Caco-2 (cell line): ENCODE measurements at regions not wholly inside any gene's neighbourhood (a gene's known extent, or its start where the extent isn't known, plus 50 kb on each side); places are given as distances from the start of the nearest gene placed in this dataset.

Source experiments
- BruUV-seq: library from RNA; stranded (reverse); fragments of 400-500 nt; replicated peaks from 2 replicates; lab custom pipeline; 2021; lab: Mats Ljungman, UMichigan
- CTCF ChIA-PET: fragments of 300-600 bp; sonication (Branson Sonifier 250); formaldehyde crosslinking; loops from one replicate; lab custom pipeline; 2022; ENCODE audit warnings: antibody characterized with exemption; lab: Charles Lee
- POLR2A ChIA-PET: fragments of 300-600 bp; sonication (Branson Sonifier 250); formaldehyde crosslinking; loops from one replicate; lab custom pipeline; 2022; ENCODE audit warnings: antibody characterized with exemption; lab: Charles Lee
- DNase-seq, 2 experiments: peaks; one replicate each; pipeline versions ENCODE4 v3.0.0 to v3.0.0-alpha.2; 2020 to 2022
- H3K27me3 ChIP-seq: replicated peaks from 2 replicates; pipeline ENCODE4 v1.6.0; 2011; ENCODE audit warnings: low read length; ENCODE audit not compliant: control insufficient read depth, insufficient read depth
- H3K36me3 ChIP-seq: 2 replicates; pipeline ENCODE4 v1.5.1; 2011; ENCODE audit warnings: low read length; ENCODE audit not compliant: control insufficient read depth, insufficient read depth
- H3K4me1 ChIP-seq: fragments of 250-450 bp; sonication (Bioruptor Pico); 2 replicates; pipeline ENCODE4 v1.5.1; 2020; ENCODE audit warnings: mild to moderate bottlenecking
- H3K4me3 ChIP-seq: 2 replicates; pipeline ENCODE4 v1.5.1; 2011; ENCODE audit warnings: low read depth, mild to moderate bottlenecking, control low read depth, low read length
- H3K9me3 ChIP-seq: fragments of 250-450 bp; sonication (Bioruptor Pico); 2 replicates; pipeline ENCODE4 v1.5.1; 2020; ENCODE audit warnings: mild to moderate bottlenecking, moderate library complexity
- H3K27ac Mint-ChIP-seq: one replicate; pipeline ENCODE4 v1.8.0; 2022; ENCODE audit warnings: mixed read lengths; ENCODE audit not compliant: unreplicated experiment
- H3K27me3 Mint-ChIP-seq: one replicate; pipeline ENCODE4 v1.8.0; 2022; ENCODE audit warnings: mixed read lengths; ENCODE audit not compliant: insufficient read depth, unreplicated experiment
- H3K36me3 Mint-ChIP-seq: one replicate; pipeline ENCODE4 v1.8.0; 2022; ENCODE audit warnings: mild to moderate bottlenecking, mixed read lengths; ENCODE audit not compliant: insufficient read depth, unreplicated experiment
- H3K4me1 Mint-ChIP-seq: one replicate; pipeline ENCODE4 v1.8.0; 2022; ENCODE audit warnings: low read depth, mixed read lengths; ENCODE audit not compliant: unreplicated experiment
- H3K4me3 Mint-ChIP-seq: one replicate; pipeline ENCODE4 v1.8.0; 2022; ENCODE audit warnings: mild to moderate bottlenecking, moderate library complexity, mixed read lengths; ENCODE audit not compliant: unreplicated experiment
- H3K9me3 Mint-ChIP-seq: one replicate; pipeline ENCODE4 v1.8.0; 2022; ENCODE audit warnings: mixed read lengths; ENCODE audit not compliant: unreplicated experiment
- intact Hi-C: fragments of 100-400 bp; cut with micrococcal nuclease; formaldehyde crosslinking; loops from one replicate; pipeline ENCODE4 v1.10.0; 2022; ENCODE audit not compliant: unreplicated experiment
- TF ChIP-seq, protein P1 (sequence below), 2 experiments: fragments of 200-600 bp in 1 of 2; IDR thresholded peaks; 1 replicate in 1 of 2; 2 replicates in 1 of 2; pipeline versions ENCODE4 v1.5.1 to v1.8.0; 2011 to 2022; ENCODE audit warnings: antibody characterized with exemption in 1 of 2, control low read depth in 1 of 2, inconsistent platforms in 1 of 2, low read depth in 1 of 2, low read length in 1 of 2, mild to moderate bottlenecking in 1 of 2, moderate library complexity in 1 of 2; ENCODE audit not compliant: insufficient read depth in 1 of 2, severe bottlenecking in 1 of 2, unreplicated experiment in 1 of 2

- Mint-ChIP-seq H3K27me3 (peaks cover 21% of the 10 kb centered on the region), H3K4me3 (no peak overlapping the region), H3K36me3 (no peaks in the 10 kb centered on the region), H3K4me1 (no peaks in the 10 kb centered on the region), H3K27ac (no peak overlapping the region), H3K9me3 (no peaks in the 10 kb centered on the region)
- Histone ChIP-seq H3K4me3 (no peak overlapping the region), H3K27me3 (no peaks in the 10 kb centered on the region), H3K36me3 (no peaks in the 10 kb centered on the region), H3K9me3 (no peaks in the 10 kb centered on the region), H3K4me1 (peaks cover 13% of the 10 kb centered on the region)
- CTCF ChIA-PET = no interaction called here
- intact Hi-C loops = no loop called here
- POLR2A ChIA-PET = no interaction called here
- no peak for DNase-seq
- no TSS peak for BruUV-seq
- TF ChIP-seq, protein P1, sequence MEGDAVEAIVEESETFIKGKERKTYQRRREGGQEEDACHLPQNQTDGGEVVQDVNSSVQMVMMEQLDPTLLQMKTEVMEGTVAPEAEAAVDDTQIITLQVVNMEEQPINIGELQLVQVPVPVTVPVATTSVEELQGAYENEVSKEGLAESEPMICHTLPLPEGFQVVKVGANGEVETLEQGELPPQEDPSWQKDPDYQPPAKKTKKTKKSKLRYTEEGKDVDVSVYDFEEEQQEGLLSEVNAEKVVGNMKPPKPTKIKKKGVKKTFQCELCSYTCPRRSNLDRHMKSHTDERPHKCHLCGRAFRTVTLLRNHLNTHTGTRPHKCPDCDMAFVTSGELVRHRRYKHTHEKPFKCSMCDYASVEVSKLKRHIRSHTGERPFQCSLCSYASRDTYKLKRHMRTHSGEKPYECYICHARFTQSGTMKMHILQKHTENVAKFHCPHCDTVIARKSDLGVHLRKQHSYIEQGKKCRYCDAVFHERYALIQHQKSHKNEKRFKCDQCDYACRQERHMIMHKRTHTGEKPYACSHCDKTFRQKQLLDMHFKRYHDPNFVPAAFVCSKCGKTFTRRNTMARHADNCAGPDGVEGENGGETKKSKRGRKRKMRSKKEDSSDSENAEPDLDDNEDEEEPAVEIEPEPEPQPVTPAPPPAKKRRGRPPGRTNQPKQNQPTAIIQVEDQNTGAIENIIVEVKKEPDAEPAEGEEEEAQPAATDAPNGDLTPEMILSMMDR (IDR thresholded peaks at IDR 0.05; ENCODE audit: insufficient read depth in 1 of 2, low read depth in 1 of 2, low read length in 1 of 2, severe bottlenecking in 1 of 2, unreplicated experiment in 1 of 2) = no peak
Observed at GRCh38 chr13:80884056-80884785, 543.3 kb upstream of the SPRY2 start.

DNA sequence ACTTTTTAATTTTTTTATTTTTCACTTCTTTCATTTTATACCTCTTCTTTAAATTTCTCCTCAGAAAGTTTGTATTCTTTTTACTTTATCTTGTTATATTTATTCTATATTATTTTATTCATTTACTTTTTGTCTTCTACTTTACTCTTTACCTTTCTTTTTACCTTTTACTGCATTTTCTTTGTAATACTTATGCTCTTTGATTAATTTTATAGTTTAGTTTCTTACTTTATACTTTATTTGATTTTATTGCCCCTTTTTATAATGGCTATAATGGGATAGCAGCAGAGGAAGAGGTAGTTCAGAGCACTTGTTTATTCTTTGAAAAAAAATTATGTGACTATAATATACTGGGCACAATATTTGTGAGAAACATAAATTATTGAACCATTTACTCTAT lies 542.6 kb upstream of the SPRY2 start:
- H3K27me3 Mint-ChIP-seq = peaks cover 21% of the 10 kb centered on the region
- no peaks in the 10 kb centered on the region for H3K9me3 Mint-ChIP-seq
- no TSS peak for BruUV-seq
- H3K4me3 Mint-ChIP-seq = no peak overlapping the region
- no peaks in the 10 kb centered on the region for H3K36me3 Mint-ChIP-seq
- Histone ChIP-seq H3K36me3 (no peaks in the 10 kb centered on the region), H3K4me1 (peaks cover 13% of the 10 kb centered on the region), H3K27me3 (no peaks in the 10 kb centered on the region), H3K9me3 (no peaks in the 10 kb centered on the region), H3K4me3 (no peak overlapping the region)
- CTCF ChIA-PET = no interaction called here
- TF ChIP-seq, protein P1 (IDR thresholded peaks at IDR 0.05; ENCODE audit: insufficient read depth in 1 of 2, low read depth in 1 of 2, low read length in 1 of 2, severe bottlenecking in 1 of 2, unreplicated experiment in 1 of 2) = no peak
- H3K27ac Mint-ChIP-seq = no peak overlapping the region
- DNase-seq = no peak
- POLR2A ChIA-PET = no interaction called here
- H3K4me1 Mint-ChIP-seq = no peaks in the 10 kb centered on the region
- intact Hi-C loops = no loop called here

DNA sequence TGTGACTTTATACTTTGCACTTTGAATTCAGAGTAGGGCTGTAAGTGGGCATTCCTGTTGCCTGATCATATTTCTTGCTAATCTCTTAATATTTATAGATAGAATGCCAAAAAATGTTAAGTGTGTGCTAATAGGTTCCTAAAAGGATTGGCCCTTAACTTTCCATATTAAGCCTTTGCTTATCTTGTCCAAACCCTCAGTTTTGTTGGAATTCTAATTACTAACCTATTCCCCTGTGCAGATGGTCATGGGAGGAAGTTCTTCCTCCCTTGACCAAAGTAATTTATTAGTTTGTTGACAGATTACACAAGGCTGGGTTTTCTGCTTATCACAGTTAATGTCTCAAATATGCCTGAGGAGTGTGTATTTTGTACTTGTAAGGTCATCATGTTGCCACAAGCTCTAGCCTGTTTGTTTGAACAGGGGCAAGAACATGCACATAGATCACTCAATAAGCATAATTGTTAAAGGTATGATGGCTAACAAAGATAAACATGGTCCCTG lies 541.1 kb upstream of the SPRY2 start:
- POLR2A ChIA-PET = no interaction called here
- Histone ChIP-seq H3K4me3 (no peak overlapping the region), H3K4me1 (peaks cover 13% of the 10 kb centered on the region), H3K9me3 (0 out of 2 replicates have a peak, but pooled peaks cover 4% of the 10 kb centered on the region), H3K27me3 (no peaks in the 10 kb centered on the region), H3K36me3 (no peaks in the 10 kb centered on the region)
- H3K9me3 Mint-ChIP-seq = no peaks in the 10 kb centered on the region
- intact Hi-C loops = no loop called here
- no peaks in the 10 kb centered on the region for H3K4me1 Mint-ChIP-seq
- CTCF ChIA-PET = no interaction called here
- peak in 1 of 2 experiments; percentile 31 for DNase-seq
- no peak overlapping the region for H3K27ac Mint-ChIP-seq
- TF ChIP-seq, protein P1 (IDR thresholded peaks at IDR 0.05; ENCODE audit: insufficient read depth in 1 of 2, low read depth in 1 of 2, low read length in 1 of 2, severe bottlenecking in 1 of 2, unreplicated experiment in 1 of 2) = no peak
- H3K36me3 Mint-ChIP-seq = no peaks in the 10 kb centered on the region
- H3K4me3 Mint-ChIP-seq = no peak overlapping the region
- BruUV-seq = no TSS peak
- H3K27me3 Mint-ChIP-seq = peaks cover 17% of the 10 kb centered on the region
